ENCODE measurements at regions not wholly inside any gene's neighbourhood (a gene's known extent, or its start where the extent isn't known, plus 50 kb on each side); places are given as distances from the start of the nearest gene placed in this dataset.

- TF ChIP-seq POLR2A (IDR thresholded peaks at IDR 0.05; ENCODE audit: extremely low read depth, insufficient read length) (no peak), MYC (IDR thresholded peaks at IDR 0.05; ENCODE audit: low read depth, low read length) (no peak), CTCF (IDR thresholded peaks at IDR 0.05; ENCODE audit: low read depth, low read length) (no peak), MAX (IDR thresholded peaks at IDR 0.05; ENCODE audit: low read depth, low read length) (no peak)
These were observed 553.4 kb upstream of the KLF12 start for GRCh38 chr13:74687442-74688182.

All from NB4 (cell line).